GM21576 (cell line): ENCODE measurements at regions not wholly inside any gene's neighbourhood (a gene's known extent, or its start where the extent isn't known, plus 50 kb on each side); places are given as distances from the start of the nearest gene placed in this dataset.

ENCODE experiments used
- ATAC-seq: cut with Tn5 transposase; IDR thresholded peaks from one replicate; pipeline ENCODE4 v1.9.1; 2021; ENCODE audit warnings: mild to moderate bottlenecking, moderate library complexity; ENCODE audit not compliant: unreplicated experiment

GRCh38 chr6:139654888-139655782, 280.7 kb upstream of the CITED2 start:
- no peak for ATAC-seq

- ATAC-seq = no peak
Observed at GRCh38 chr6:139654309-139654708, 279.9 kb upstream of the CITED2 start.

DNA sequence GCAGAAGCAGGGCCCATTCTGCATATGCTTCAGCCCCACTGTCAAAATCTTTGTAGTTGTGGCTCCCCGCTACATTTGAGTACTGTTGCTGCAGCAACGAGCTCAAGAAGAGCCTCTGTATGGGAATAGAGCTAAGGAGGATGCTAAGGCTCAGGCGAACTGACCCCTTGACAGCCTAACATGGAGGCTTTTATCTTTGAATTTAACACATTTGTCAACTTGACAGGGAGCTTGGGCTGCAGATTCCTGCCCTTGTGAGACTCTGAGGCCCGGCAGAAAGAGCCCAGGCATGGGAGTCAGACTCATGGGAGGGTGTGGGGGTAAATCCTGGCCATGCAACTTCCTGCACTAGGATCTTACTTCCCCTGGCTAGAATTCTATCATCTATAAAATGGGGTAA, 278.7 kb upstream of the CITED2 start:
- ATAC-seq = no peak

DNA sequence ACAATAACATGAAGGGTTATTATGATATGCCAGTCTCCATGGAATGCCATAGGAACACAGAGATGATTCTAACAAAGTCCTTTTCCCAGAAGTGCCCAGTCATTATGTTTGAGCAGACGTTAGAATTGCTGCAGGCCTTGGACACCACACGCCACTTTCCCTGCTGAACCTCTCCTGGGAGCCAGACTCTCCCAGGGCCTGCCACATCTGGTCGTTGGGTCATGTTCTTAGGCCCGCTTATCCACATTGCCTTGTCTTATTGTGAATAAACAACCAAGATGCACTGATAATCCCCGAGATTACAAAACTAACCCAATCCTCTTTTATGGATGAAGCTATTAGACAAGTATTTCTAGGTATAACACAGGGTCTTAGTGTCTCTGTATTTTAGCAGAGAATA, 276.5 kb upstream of the CITED2 start:
- ATAC-seq = no peak

GRCh38 chr6:139649732-139650131, 275.3 kb upstream of the CITED2 start:
- no peak for ATAC-seq

GRCh38 chr6:139649128-139649527, 274.7 kb upstream of the CITED2 start:
- ATAC-seq = no peak

GRCh38 chr6:139648430-139649000, 274.1 kb upstream of the CITED2 start:
- ATAC-seq = no peak

GRCh38 chr6:139647841-139648240, 273.4 kb upstream of the CITED2 start:
- no peak for ATAC-seq

- no peak for ATAC-seq
Observed at GRCh38 chr6:139647016-139647415, 272.6 kb upstream of the CITED2 start.

DNA sequence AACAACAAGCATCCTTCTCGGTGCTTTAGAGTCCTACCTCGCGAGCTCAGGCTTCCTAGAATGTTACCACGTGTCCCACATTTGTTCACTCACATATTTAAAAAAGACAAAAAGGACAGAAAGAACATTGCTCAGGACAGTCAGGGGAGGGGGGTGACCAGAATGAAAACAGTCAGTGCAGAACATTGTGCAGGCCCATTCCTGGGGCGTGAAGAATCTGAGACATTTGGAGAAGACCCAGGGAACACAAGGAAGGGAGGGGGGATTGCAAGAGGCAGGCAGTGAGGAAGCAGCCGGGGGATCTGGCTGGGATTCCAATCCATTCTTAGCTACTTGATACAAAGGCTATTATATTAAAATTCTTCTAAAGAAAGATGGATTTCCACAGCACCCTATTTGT, 270.4 kb upstream of the CITED2 start:
- no peak for ATAC-seq

- no peak for ATAC-seq
Observed at GRCh38 chr6:139643986-139644385, 269.5 kb upstream of the CITED2 start.

DNA sequence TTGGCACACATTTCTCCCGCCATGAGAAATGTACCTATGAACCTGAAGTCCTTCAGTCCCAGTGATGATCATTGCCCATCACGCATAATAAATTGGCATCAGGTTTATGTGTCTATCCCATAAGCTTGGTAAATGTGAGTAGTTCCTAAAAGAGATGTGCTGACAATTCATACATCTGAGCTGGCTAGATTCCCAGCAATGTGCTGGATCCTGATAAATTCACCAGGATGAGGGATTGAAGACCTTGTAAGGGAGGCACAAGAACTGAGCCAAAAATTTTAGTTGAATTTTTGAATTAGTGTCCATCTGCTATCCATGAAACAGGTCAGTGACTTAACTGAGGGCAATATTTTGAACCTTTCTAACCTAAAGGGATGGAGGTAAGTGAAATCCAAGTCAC, 267.9 kb upstream of the CITED2 start:
- ATAC-seq = no peak

GRCh38 chr6:139641376-139641775, 266.9 kb upstream of the CITED2 start:
- no peak for ATAC-seq

- ATAC-seq = no peak
Observed at GRCh38 chr6:139640921-139641320, 266.5 kb upstream of the CITED2 start.

GRCh38 chr6:139640448-139640847, 266.0 kb upstream of the CITED2 start:
- peak; percentile 98 for ATAC-seq

- ATAC-seq = no peak
Observed at GRCh38 chr6:139639507-139639906, 265.1 kb upstream of the CITED2 start.

- ATAC-seq = no peak
Observed at GRCh38 chr6:139638179-139638941, 263.9 kb upstream of the CITED2 start.

DNA sequence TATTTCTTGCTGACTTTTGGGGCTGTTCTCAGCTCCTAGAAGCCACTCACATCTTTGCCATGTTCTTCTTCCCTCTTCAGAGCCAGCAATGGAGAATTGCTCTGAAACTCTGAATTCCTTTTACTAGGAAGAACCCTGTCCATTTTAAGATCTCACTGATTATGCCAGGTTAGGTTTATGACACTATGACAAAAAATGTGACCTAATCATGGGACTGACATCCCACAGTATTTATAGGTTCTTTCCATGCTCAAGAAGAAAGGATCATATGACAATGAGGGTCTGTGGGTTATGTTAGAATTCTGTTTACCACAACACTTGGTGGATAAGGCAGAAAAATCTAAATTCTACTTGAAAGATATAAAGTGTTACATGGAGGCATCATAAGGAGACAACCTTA, 263.3 kb upstream of the CITED2 start:
- ATAC-seq = no peak

GRCh38 chr6:139636391-139636790, 261.9 kb upstream of the CITED2 start:
- ATAC-seq = no peak

DNA sequence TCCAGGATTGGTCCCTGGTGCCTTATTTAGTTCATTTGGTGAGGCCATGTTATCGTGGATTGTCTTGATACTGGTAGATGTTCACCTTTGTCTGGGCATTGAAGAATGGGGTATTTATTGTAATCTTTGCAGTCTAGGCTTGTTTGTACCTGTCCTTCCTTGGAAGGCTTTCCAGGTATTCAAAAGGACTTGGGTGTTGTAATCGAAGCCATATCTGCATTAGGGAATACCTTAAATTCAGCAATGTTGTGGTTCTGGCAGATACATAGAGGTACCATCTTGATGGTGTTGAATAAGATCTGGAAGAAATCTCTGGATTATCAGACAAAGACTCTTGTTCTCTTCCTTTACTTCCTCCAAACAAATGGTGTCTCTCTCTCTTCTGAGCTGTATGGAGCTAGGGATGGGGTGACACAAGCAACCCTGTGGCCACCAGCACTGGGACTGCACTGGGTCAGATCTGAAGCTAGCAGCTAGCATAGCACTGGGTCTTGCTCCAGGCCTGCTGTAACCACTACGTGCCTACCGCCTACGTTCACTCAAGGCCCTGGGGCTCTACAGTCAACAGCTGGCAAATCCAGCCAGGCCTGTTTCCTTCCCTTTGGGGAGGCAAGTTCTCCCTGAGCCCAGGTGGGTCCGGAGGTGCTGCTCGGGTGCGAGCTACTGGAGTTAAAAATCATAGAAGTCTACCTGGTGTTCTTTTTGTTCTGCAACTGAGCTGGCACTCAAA, 261.1 kb upstream of the CITED2 start:
- ATAC-seq = no peak

DNA sequence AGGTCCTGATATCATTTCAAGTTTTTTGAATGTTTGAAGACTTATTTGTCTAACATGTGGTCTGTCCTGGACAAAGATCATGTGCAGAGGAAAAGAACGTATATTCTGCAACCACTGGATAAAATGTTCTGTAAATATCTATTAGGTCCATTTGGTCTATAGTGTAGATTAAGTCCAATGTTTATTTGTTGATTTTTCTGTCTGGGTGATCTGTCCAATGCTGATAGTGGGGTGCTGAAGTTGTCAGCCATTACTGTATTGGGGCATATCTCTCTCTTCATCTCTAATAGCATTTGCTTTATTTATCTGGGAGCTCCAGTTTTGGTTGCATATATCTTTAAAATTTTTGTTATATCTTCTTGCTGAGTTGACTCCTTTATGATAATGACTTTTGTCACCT, 258.4 kb upstream of the CITED2 start:
- no peak for ATAC-seq
